NCI-H524 treated with DMSO at 0.1 percent for 48 hours (cell line): ENCODE measurements at regions not wholly inside any gene's neighbourhood (a gene's known extent, or its start where the extent isn't known, plus 50 kb on each side); places are given as distances from the start of the nearest gene placed in this dataset.

ENCODE experiments used
- DNase-seq: peaks from one replicate; lab custom pipeline; 2025; lab: John Stamatoyannopoulos, UW

GRCh38 chr20:58600756-58601155, 50.3 kb upstream of the STX16 start:
- no peak for DNase-seq

GRCh38 chr20:58599966-58600365, 51.1 kb upstream of the STX16 start:
- DNase-seq: no peak

GRCh38 chr20:58598211-58599015, 52.7 kb upstream of the STX16 start:
- no peak for DNase-seq

GRCh38 chr20:58597249-58597891, 53.7 kb upstream of the STX16 start:
- no peak for DNase-seq

- DNase-seq: peak; percentile 27
Observed at GRCh38 chr20:58596750-58597248, 54.3 kb upstream of the STX16 start.

GRCh38 chr20:58596244-58596643, 54.8 kb upstream of the STX16 start:
- no peak for DNase-seq

GRCh38 chr20:58595167-58595566, 55.9 kb upstream of the STX16 start:
- DNase-seq: no peak

GRCh38 chr20:58593880-58594638, 57.0 kb upstream of the STX16 start:
- DNase-seq: no peak

- no peak for DNase-seq
Observed at GRCh38 chr20:58592076-58592695, 58.9 kb upstream of the STX16 start.

- DNase-seq: no peak
Observed at GRCh38 chr20:58590679-58591473, 60.2 kb upstream of the STX16 start.

GRCh38 chr20:58587467-58587866, 63.6 kb upstream of the STX16 start:
- DNase-seq: no peak

GRCh38 chr20:58586565-58587093, 64.5 kb upstream of the STX16 start:
- DNase-seq: no peak

GRCh38 chr20:58585753-58586540, 65.1 kb upstream of the STX16 start:
- no peak for DNase-seq

- DNase-seq: no peak
Observed at GRCh38 chr20:58584881-58585752, 66.0 kb upstream of the STX16 start.

- DNase-seq: no peak
Observed at GRCh38 chr20:58584051-58584824, 66.8 kb upstream of the STX16 start.

- DNase-seq: no peak
Observed at GRCh38 chr20:58583586-58583985, 67.5 kb upstream of the STX16 start.

- DNase-seq: no peak
Observed at GRCh38 chr20:58583176-58583575, 67.9 kb upstream of the STX16 start.

GRCh38 chr20:58580474-58580835, 65.3 kb upstream of the APCDD1L start:
- DNase-seq: no peak
